ACC112 (cell line): ENCODE measurements at regions not wholly inside any gene's neighbourhood (a gene's known extent, or its start where the extent isn't known, plus 50 kb on each side); places are given as distances from the start of the nearest gene placed in this dataset.

Experiments
- H2AFZ ChIP-seq: fragments of 200-600 bp; sonication (generic); one replicate; pipeline ENCODE4 v1.6.0; 2017; ENCODE audit warnings: antibody characterized with exemption, low read length; ENCODE audit not compliant: unreplicated experiment
- H3K27ac ChIP-seq: fragments of 200-600 bp; sonication (generic); 2 replicates; pipeline ENCODE4 v1.5.1; 2014; ENCODE audit warnings: low read depth, mild to moderate bottlenecking, antibody characterized with exemption, low read length, moderate library complexity
- H3K27me3 ChIP-seq: fragments of 200-600 bp; sonication (generic); 2 replicates; pipeline ENCODE4 v1.6.1; 2014; ENCODE audit warnings: mild to moderate bottlenecking, antibody characterized with exemption, low read length, moderate library complexity, mixed read lengths; ENCODE audit not compliant: insufficient read depth
- H3K36me3 ChIP-seq: fragments of 200-600 bp; sonication (generic); 2 replicates; pipeline ENCODE4 v1.6.1; 2016; ENCODE audit warnings: mild to moderate bottlenecking, antibody characterized with exemption, low read length, moderate library complexity, mixed read lengths; ENCODE audit not compliant: insufficient read depth
- H3K4me1 ChIP-seq: fragments of 200-600 bp; sonication (generic); one replicate; pipeline ENCODE4 v1.6.1; 2016; ENCODE audit warnings: low read length, mixed read lengths; ENCODE audit not compliant: insufficient read depth, unreplicated experiment, control insufficient read depth
- H3K4me3 ChIP-seq: fragments of 200-600 bp; sonication (generic); 2 replicates; pipeline ENCODE4 v1.5.1; 2014; ENCODE audit warnings: mild to moderate bottlenecking, low read depth, low read length
- H3K79me2 ChIP-seq: fragments of 200-600 bp; sonication (generic); one replicate; pipeline ENCODE4 v1.6.0; 2016; ENCODE audit warnings: low read length; ENCODE audit not compliant: control insufficient read depth, unreplicated experiment, insufficient read depth

- no peak overlapping the region for H2AFZ ChIP-seq
- no peak overlapping the region for H3K27ac ChIP-seq
- no peaks in the 10 kb centered on the region for H3K4me1 ChIP-seq
- H3K4me3 ChIP-seq: no peak overlapping the region
- H3K36me3 ChIP-seq: no peaks in the 10 kb centered on the region
- no peaks in the 10 kb centered on the region for H3K79me2 ChIP-seq
- no peaks in the 10 kb centered on the region for H3K27me3 ChIP-seq
These were observed 539.5 kb downstream of the ZPLD1 start for GRCh38 chr3:102974333-102974732.

DNA sequence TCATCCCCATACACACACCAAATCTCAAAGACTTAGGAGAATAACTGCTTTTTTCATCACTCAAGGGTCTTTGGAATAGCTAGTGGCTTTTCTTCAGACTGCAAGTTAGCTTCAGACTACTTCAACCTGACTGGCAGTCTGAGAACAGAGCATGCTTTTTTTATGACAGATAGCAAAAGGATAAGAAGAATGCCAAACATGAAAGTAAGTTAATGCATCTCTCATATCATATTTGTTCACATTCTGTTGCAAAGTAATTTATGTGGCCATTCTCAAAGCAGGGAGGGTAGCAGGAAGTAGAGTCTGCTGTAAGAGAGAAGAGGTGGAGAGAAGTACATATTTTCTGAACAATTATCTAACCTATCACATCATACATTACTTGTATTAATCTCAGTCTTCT lies 544.4 kb downstream of the ZPLD1 start:
- H3K36me3 ChIP-seq: no peaks in the 10 kb centered on the region
- no peak overlapping the region for H3K4me3 ChIP-seq
- H3K79me2 ChIP-seq: no peaks in the 10 kb centered on the region
- H3K4me1 ChIP-seq: no peaks in the 10 kb centered on the region
- H3K27me3 ChIP-seq: no peaks in the 10 kb centered on the region
- H2AFZ ChIP-seq: no peak overlapping the region
- no peak overlapping the region for H3K27ac ChIP-seq

DNA sequence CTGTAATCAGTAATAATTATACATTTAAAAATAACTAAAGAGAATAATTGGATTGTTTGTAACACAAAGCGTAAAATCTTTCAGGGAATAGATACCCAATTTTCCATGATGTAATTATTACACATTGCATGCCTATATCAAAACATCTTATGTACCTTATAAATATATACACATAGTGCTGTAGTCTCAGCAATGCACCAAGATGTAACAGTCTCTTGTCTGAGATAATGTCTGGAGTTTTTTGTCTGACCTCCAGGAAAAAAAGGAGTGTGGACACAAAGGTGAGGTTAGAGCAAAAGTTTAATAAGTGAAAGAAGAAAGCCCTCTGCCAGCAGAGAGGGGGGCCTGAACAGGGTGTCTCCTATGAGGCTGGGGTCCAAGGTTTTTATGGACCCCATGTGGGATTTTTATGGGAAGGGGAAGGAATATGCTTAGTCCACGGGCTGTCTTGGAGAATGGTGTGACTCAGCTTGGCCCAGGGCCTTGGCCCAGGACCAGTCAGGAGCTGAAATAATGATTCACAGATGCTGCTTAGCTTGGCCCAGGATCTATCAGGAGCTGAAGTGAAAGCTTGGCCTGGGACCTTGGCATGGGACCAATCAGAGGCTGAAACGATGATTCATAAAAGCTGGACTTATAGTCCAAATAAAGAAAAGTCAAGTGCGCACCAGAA lies 545.0 kb downstream of the ZPLD1 start:
- H3K27me3 ChIP-seq: no peaks in the 10 kb centered on the region

DNA sequence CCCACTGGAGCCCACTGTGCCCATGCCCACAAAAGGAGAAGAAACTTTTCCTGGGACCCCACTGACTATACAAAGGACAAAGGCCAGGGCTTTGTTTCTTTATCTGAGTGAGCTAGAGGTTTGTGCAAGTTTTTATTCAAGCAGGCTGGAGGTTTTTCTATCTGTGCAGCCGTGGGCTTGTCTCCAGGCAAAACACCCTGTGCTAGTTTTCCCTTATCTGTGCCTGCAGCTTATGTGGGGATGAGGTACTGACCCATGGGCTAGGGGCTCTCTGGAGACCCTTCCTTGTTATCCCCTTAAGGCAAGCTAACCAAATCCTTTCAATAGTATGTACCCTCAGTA lies 545.5 kb downstream of the ZPLD1 start:
- no peaks in the 10 kb centered on the region for H3K27me3 ChIP-seq
- no peaks in the 10 kb centered on the region for H3K36me3 ChIP-seq
- no peaks in the 10 kb centered on the region for H3K4me1 ChIP-seq
- H3K4me3 ChIP-seq: no peak overlapping the region
- no peak overlapping the region for H2AFZ ChIP-seq
- no peak overlapping the region for H3K27ac ChIP-seq
- no peaks in the 10 kb centered on the region for H3K79me2 ChIP-seq

More for the DNA sequence above, 545.0 kb downstream of the ZPLD1 start:
- H3K4me3 ChIP-seq: no peak overlapping the region
- no peaks in the 10 kb centered on the region for H3K79me2 ChIP-seq
- H3K27ac ChIP-seq: no peak overlapping the region
- no peak overlapping the region for H2AFZ ChIP-seq
- no peaks in the 10 kb centered on the region for H3K36me3 ChIP-seq
- no peaks in the 10 kb centered on the region for H3K4me1 ChIP-seq

GRCh38 chr3:103002425-103003176 lies 567.8 kb downstream of the ZPLD1 start:
- H2AFZ ChIP-seq: no peak overlapping the region
- H3K79me2 ChIP-seq: no peaks in the 10 kb centered on the region
- H3K4me1 ChIP-seq: no peaks in the 10 kb centered on the region
- no peak overlapping the region for H3K4me3 ChIP-seq
- H3K27ac ChIP-seq: no peak overlapping the region
- no peaks in the 10 kb centered on the region for H3K36me3 ChIP-seq
- H3K27me3 ChIP-seq: no peaks in the 10 kb centered on the region

DNA sequence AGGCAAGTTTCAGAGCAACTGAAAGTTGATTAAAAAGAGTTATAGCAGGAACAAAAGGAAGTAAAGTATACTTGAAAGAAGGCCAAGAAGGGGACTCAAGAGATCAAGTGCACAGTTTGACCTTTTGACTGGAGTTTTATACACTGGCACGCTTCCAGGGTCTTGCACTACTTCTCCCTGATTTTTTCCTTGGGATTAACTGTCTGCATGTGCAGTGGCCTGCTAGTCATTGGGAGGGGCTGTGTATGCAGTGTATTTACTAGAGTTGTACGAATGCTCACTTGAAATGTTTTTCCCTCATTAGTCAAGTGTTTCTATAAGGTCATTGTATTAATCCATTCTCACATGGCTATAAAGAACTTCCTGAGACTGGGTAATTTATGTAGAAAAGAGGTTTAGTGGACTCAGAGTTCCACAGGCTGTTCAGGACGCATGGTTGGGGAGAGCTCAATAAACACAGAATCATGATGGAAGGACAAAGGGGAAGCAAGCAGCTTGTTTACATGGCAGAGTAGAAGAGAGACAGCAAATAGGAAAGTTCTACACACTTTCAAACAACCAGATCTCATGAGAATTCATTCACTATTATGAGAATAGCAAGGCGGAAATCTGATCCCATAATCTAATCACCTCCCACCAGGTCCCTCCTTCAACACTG lies 571.8 kb downstream of the ZPLD1 start:
- Histone ChIP-seq H3K27ac (no peak overlapping the region), H2AFZ (no peak overlapping the region), H3K79me2 (no peaks in the 10 kb centered on the region), H3K36me3 (no peaks in the 10 kb centered on the region), H3K4me3 (no peak overlapping the region), H3K27me3 (no peaks in the 10 kb centered on the region), H3K4me1 (no peaks in the 10 kb centered on the region)

DNA sequence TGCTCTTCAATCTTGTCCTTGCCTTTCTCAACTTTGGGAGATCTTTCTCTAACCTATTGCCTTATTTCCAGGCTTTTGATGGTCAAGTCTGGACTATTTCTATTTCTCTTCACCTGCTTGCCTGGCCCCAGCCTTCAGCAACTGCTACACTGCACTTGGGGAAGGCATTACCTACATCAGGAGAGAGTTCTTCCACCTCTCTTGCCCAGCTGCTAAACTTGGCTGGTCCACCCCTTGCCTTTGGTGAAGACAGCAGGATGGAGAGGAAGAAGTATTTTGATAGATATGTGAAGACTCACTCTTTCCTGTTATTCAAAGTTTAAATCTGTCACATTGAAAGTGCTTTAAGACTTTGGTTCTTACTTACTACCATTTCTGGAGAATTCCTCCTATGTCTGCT lies 574.8 kb downstream of the ZPLD1 start:
- Histone ChIP-seq H3K79me2 (no peaks in the 10 kb centered on the region), H3K4me3 (no peak overlapping the region), H3K36me3 (no peaks in the 10 kb centered on the region), H3K27me3 (no peaks in the 10 kb centered on the region), H2AFZ (no peak overlapping the region), H3K27ac (no peak overlapping the region), H3K4me1 (no peaks in the 10 kb centered on the region)

DNA sequence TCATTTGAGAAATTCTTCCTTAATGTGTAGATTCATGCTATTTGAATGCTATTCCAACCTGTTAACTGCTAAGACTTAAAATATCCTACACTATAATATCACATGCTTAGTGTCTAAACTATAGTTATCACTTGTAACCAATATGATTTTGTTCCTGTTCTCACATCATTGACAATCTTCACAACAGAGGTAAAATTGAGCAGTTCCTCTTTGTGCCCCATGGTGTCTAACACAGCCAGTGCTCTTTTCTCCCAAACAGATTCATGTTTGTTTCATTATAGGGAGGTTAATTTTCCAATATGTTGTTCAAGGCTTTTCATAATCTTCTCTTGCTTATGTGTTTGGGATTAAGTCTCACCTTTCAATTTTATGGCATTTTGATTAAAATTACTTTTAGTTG lies 591.1 kb downstream of the ZPLD1 start:
- no peak overlapping the region for H2AFZ ChIP-seq
- no peaks in the 10 kb centered on the region for H3K36me3 ChIP-seq
- no peak overlapping the region for H3K4me3 ChIP-seq
- no peaks in the 10 kb centered on the region for H3K79me2 ChIP-seq
- H3K4me1 ChIP-seq: no peaks in the 10 kb centered on the region
- H3K27me3 ChIP-seq: no peaks in the 10 kb centered on the region
- H3K27ac ChIP-seq: no peak overlapping the region

- Histone ChIP-seq H3K4me3 (no peak overlapping the region), H3K27ac (no peak overlapping the region)
These were observed 599.0 kb downstream of the ZPLD1 start for GRCh38 chr3:103033841-103034240.

DNA sequence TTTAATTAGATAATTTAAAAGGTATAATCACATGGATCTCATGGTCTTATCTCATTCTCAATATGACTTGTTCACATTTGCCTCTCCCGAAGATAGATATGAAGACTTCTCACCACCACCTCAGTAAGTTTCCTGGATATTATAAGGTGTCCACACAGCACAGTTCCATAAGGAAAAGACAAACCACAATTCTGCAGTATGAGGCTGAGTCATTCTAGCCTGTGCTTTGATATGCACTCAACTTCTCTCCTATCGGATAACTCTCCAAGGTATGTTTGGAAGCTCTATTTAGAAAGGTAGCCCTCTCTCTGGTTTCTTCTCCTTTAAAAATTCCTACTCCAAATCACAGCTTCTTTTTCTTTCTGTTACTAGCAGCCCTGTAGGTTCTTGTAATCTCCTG lies 612.8 kb downstream of the ZPLD1 start:
- Histone ChIP-seq H3K4me1 (no peaks in the 10 kb centered on the region), H2AFZ (no peak overlapping the region), H3K79me2 (no peaks in the 10 kb centered on the region), H3K27me3 (no peaks in the 10 kb centered on the region), H3K36me3 (no peaks in the 10 kb centered on the region), H3K4me3 (no peak overlapping the region), H3K27ac (no peak overlapping the region)

More at GRCh38 chr3:103033841-103034240, 599.0 kb downstream of the ZPLD1 start:
- Histone ChIP-seq H3K27me3 (no peaks in the 10 kb centered on the region), H3K36me3 (no peaks in the 10 kb centered on the region), H2AFZ (no peak overlapping the region), H3K4me1 (no peaks in the 10 kb centered on the region), H3K79me2 (no peaks in the 10 kb centered on the region)
